Suprapubic skin (tissue), 4 donors: ENCODE measurements at regions not wholly inside any gene's neighbourhood (a gene's known extent, or its start where the extent isn't known, plus 50 kb on each side); places are given as distances from the start of the nearest gene placed in this dataset.

Experiments
- DNase-seq, 2 donors: peaks; one replicate each; pipeline ENCODE4 v3.0.0-alpha.2; 2019; ENCODE audit warnings: low spot score in 2 of 2
- H3K27ac ChIP-seq: fragments of 200-600 bp; sonication (generic); one replicate; pipeline ENCODE4 v1.5.1; 2019
- H3K27me3 ChIP-seq: fragments of 200-600 bp; sonication (generic); one replicate; pipeline ENCODE4 v1.5.1; 2019
- H3K36me3 ChIP-seq: fragments of 200-600 bp; sonication (generic); one replicate; pipeline ENCODE4 v1.5.1; 2019
- H3K4me1 ChIP-seq: fragments of 200-600 bp; sonication (generic); one replicate; pipeline ENCODE4 v1.5.1; 2019
- H3K4me3 ChIP-seq: fragments of 200-600 bp; sonication (generic); one replicate; pipeline ENCODE4 v1.5.1; 2019; ENCODE audit warnings: mild to moderate bottlenecking
- H3K9me3 ChIP-seq: fragments of 200-600 bp; sonication (generic); one replicate; pipeline ENCODE4 v1.5.1; 2019
- CTCF ChIP-seq, 2 donors: fragments of 200-600 bp in 1 of 2; fragments of 450-650 bp in 1 of 2; sonication (generic) in 1 of 2; IDR thresholded peaks; one replicate each; pipeline ENCODE4 v1.5.1; 2016 to 2019; ENCODE audit warnings: antibody characterized with exemption in 2 of 2, mild to moderate bottlenecking in 1 of 2, moderate library complexity in 1 of 2
- EP300 ChIP-seq: sonication (generic); formaldehyde crosslinking; IDR thresholded peaks from one replicate; pipeline ENCODE4 v1.6.1; 2017; ENCODE audit warnings: antibody characterized with exemption
- POLR2A ChIP-seq, 2 donors: fragments of 450-650 bp; IDR thresholded peaks; one replicate each; pipeline ENCODE4 v1.6.1; 2017; ENCODE audit warnings: antibody characterized with exemption in 2 of 2, mild to moderate bottlenecking in 2 of 2, moderate library complexity in 2 of 2
- POLR2AphosphoS5 ChIP-seq, 3 donors: sonication (generic); formaldehyde crosslinking; IDR thresholded peaks; one replicate each; pipeline ENCODE4 v1.6.1; 2017; ENCODE audit warnings: antibody characterized with exemption in 3 of 3
- WGBS: methylation state at CpG from one replicate; pipeline ENCODE4 v1.1.5; 2018; 5-methylcytosine and 5-hydroxymethylcytosine counted together

- 79% methylated on average over 5 of the region's 5 CpGs for WGBS
- DNase-seq, result no peak
- Histone ChIP-seq H3K36me3 (no peaks in the 10 kb centered on the region), H3K4me3 (no peak overlapping the region), H3K27ac (no peak overlapping the region), H3K27me3 (no peaks in the 10 kb centered on the region), H3K9me3 (no peaks in the 10 kb centered on the region), H3K4me1 (no peaks in the 10 kb centered on the region)
- TF ChIP-seq EP300 (no peak), POLR2A (IDR thresholded peaks at IDR 0.05) (no peak), CTCF (IDR thresholded peaks at IDR 0.05) (no peak), POLR2AphosphoS5 (IDR thresholded peaks at IDR 0.05) (no peak)
Observed at GRCh38 chr18:65288908-65289307, 461.9 kb upstream of the CDH7 start.

- no peaks in the 10 kb centered on the region for H3K36me3 ChIP-seq
- no peak for TF ChIP-seq CTCF (IDR thresholded peaks at IDR 0.05)
- TF ChIP-seq POLR2AphosphoS5 (IDR thresholded peaks at IDR 0.05), result no peak
- TF ChIP-seq POLR2A (IDR thresholded peaks at IDR 0.05), result no peak
- TF ChIP-seq EP300, result no peak
Observed at GRCh38 chr18:65287652-65288051, 463.2 kb upstream of the CDH7 start.

GRCh38 chr18:65282096-65282495, 468.7 kb upstream of the CDH7 start:
- Histone ChIP-seq H3K27me3 (no peaks in the 10 kb centered on the region), H3K4me3 (no peak overlapping the region), H3K9me3 (no peaks in the 10 kb centered on the region), H3K27ac (no peak overlapping the region), H3K4me1 (no peaks in the 10 kb centered on the region), H3K36me3 (no peaks in the 10 kb centered on the region)
- DNase-seq, result no peak
- TF ChIP-seq CTCF (IDR thresholded peaks at IDR 0.05) (no peak), EP300 (no peak), POLR2AphosphoS5 (IDR thresholded peaks at IDR 0.05) (no peak), POLR2A (IDR thresholded peaks at IDR 0.05) (no peak)
- WGBS, result 47% methylated on average over 1 of the region's 1 CpG

More at GRCh38 chr18:65287652-65288051, 463.2 kb upstream of the CDH7 start:
- no peaks in the 10 kb centered on the region for H3K27me3 ChIP-seq
- 93% methylated on average over 2 of the region's 2 CpGs for WGBS
- no peaks in the 10 kb centered on the region for H3K4me1 ChIP-seq
- H3K4me3 ChIP-seq, result no peak overlapping the region
- no peaks in the 10 kb centered on the region for H3K9me3 ChIP-seq
- H3K27ac ChIP-seq, result no peak overlapping the region
- DNase-seq, result no peak

- WGBS, result 85% methylated on average over 4 of the region's 4 CpGs
- Histone ChIP-seq H3K9me3 (no peaks in the 10 kb centered on the region), H3K27me3 (no peaks in the 10 kb centered on the region), H3K4me3 (no peak overlapping the region), H3K4me1 (no peaks in the 10 kb centered on the region), H3K27ac (no peak overlapping the region), H3K36me3 (no peaks in the 10 kb centered on the region)
- TF ChIP-seq EP300, result no peak
- TF ChIP-seq CTCF (IDR thresholded peaks at IDR 0.05), result no peak
- TF ChIP-seq POLR2A (IDR thresholded peaks at IDR 0.05), result no peak
- TF ChIP-seq POLR2AphosphoS5 (IDR thresholded peaks at IDR 0.05), result no peak
- DNase-seq, result no peak
Observed at GRCh38 chr18:65279668-65280305, 471.0 kb upstream of the CDH7 start.

- Histone ChIP-seq H3K27me3 (no peaks in the 10 kb centered on the region), H3K4me3 (no peak overlapping the region), H3K9me3 (no peaks in the 10 kb centered on the region), H3K36me3 (no peaks in the 10 kb centered on the region), H3K4me1 (no peaks in the 10 kb centered on the region), H3K27ac (no peak overlapping the region)
- no peak for DNase-seq
- TF ChIP-seq POLR2AphosphoS5 (IDR thresholded peaks at IDR 0.05), result no peak
- TF ChIP-seq POLR2A (IDR thresholded peaks at IDR 0.05), result no peak
- TF ChIP-seq EP300, result no peak
- no peak for TF ChIP-seq CTCF (IDR thresholded peaks at IDR 0.05)
- 90% methylated on average over 9 of the region's 9 CpGs for WGBS
Observed at GRCh38 chr18:65278939-65279667, 471.7 kb upstream of the CDH7 start.
